ENCODE measurements at regions not wholly inside any gene's neighbourhood (a gene's known extent, or its start where the extent isn't known, plus 50 kb on each side); places are given as distances from the start of the nearest gene placed in this dataset.

DNA sequence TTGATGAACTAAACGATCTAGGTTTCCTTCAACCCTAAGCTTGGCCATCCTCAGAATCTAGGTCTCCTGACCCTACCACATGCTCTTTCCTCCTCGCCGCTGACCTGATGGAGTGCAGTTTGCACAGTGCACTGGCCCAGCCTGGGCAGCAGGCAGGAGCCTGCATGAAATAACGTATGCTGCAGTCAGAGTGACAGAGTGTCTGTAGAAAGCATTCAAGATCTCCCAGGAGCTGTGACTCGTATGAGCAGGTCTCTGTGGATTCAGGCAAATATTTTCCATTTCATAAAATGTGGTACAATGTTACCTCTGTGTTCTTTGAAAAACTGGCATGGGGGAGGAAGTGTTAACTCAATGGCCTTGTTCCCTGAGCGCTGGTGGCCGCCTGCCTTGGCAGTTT lies 441.8 kb downstream of the RPS24 start:
- no peaks in the 10 kb centered on the region for H3K9me3 Mint-ChIP-seq
- H3K4me3 Mint-ChIP-seq = no peak overlapping the region
- no peaks in the 10 kb centered on the region for H3K36me3 Mint-ChIP-seq
- DNase-seq = no peak
- POLR2A ChIA-PET = no interaction called here
- H3K27ac Mint-ChIP-seq = no peak overlapping the region
- H3K27me3 Mint-ChIP-seq = peaks cover 6% of the 10 kb centered on the region
- ATAC-seq (ENCODE audit: low read depth) = no peak
- peaks cover 8% of the 10 kb centered on the region for H3K4me1 Mint-ChIP-seq

GRCh38 chr10:78476156-78476555 lies 442.5 kb downstream of the RPS24 start:
- Mint-ChIP-seq H3K9me3 (no peaks in the 10 kb centered on the region), H3K27ac (no peak overlapping the region), H3K4me1 (peaks cover 2% of the 10 kb centered on the region), H3K36me3 (no peaks in the 10 kb centered on the region), H3K27me3 (peaks cover 6% of the 10 kb centered on the region), H3K4me3 (no peak overlapping the region)
- POLR2A ChIA-PET = no interaction called here
- ATAC-seq (ENCODE audit: low read depth) = no peak
- no peak for DNase-seq

DNA sequence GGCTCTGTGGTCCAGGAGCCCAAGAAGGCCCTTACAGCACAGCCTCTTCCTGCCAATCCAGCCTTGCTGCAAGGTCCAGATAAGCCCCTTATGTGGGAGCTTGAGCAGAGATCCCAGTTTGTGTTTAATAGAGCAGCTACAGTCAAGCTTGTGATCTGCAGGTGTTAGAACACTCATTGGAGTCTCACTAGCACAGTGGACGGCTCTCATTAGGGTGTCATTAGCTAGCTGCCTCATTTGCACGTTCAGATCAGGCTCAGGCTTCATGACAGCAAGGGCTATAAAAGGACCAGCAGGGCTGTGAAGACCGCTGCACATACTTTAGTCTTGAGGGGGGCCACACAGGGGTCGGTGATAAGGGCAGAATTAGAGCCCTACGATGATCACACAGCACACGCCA lies 443.2 kb downstream of the RPS24 start:
- DNase-seq = no peak
- no peaks in the 10 kb centered on the region for H3K4me1 Mint-ChIP-seq
- no peak overlapping the region for H3K4me3 Mint-ChIP-seq
- no peaks in the 10 kb centered on the region for H3K9me3 Mint-ChIP-seq
- no peaks in the 10 kb centered on the region for H3K36me3 Mint-ChIP-seq
- H3K27me3 Mint-ChIP-seq = peaks cover 6% of the 10 kb centered on the region
- no peak for ATAC-seq (ENCODE audit: low read depth)
- POLR2A ChIA-PET = no interaction called here
- H3K27ac Mint-ChIP-seq = no peak overlapping the region

DNA sequence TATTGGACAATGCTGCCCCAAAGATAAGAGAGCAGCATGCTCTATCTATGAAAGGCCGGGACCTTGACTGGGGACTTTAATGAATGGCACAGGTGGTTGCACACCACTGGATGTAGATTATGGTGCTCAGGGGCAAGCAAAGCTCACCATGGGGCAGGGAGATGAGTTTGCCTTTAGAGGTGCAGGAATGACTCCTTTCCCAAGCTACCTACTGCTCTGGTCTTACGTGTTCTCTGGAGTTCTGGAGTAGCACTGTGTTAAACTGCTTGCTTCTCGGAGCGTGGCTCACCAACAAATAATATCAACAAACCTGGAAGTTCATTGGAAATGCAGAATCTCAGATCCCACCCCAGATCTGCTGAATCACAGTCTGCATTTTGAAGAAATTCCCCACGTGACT lies 445.3 kb downstream of the RPS24 start:
- Mint-ChIP-seq H3K4me3 (no peak overlapping the region), H3K36me3 (no peaks in the 10 kb centered on the region), H3K4me1 (no peaks in the 10 kb centered on the region), H3K27me3 (peaks cover 19% of the 10 kb centered on the region), H3K27ac (no peak overlapping the region), H3K9me3 (no peaks in the 10 kb centered on the region)
- POLR2A ChIA-PET = no interaction called here
- ATAC-seq (ENCODE audit: low read depth) = no peak
- DNase-seq = no peak

- POLR2A ChIA-PET = no interaction called here
- Mint-ChIP-seq H3K36me3 (no peaks in the 10 kb centered on the region), H3K27me3 (peaks cover 21% of the 10 kb centered on the region), H3K4me3 (no peak overlapping the region), H3K4me1 (no peaks in the 10 kb centered on the region), H3K27ac (no peak overlapping the region), H3K9me3 (no peaks in the 10 kb centered on the region)
- no peak for DNase-seq
- ATAC-seq (ENCODE audit: low read depth) = no peak
Observed at GRCh38 chr10:78479467-78479866, 445.8 kb downstream of the RPS24 start.

DNA sequence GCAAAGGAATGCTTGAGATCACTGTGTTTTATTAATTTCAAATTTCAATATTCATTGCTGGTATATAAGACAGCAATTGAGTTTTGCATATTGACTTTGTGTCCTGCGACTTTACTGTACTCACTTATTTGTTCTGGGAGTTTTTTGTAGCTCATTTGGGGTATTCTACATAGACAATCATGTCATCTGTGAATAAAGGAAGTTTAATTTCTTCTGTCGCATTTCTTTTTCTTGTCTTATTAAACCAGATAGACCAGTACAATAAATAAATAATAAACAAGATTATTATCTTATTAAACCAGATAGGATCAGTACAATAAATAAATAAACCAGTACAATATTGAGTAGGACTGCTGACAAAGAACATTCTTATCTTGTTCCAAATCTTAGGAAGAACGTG lies 448.2 kb downstream of the RPS24 start:
- Mint-ChIP-seq H3K36me3 (no peaks in the 10 kb centered on the region), H3K27me3 (peaks cover 21% of the 10 kb centered on the region), H3K4me1 (no peaks in the 10 kb centered on the region), H3K9me3 (no peaks in the 10 kb centered on the region), H3K27ac (no peak overlapping the region), H3K4me3 (no peak overlapping the region)
- POLR2A ChIA-PET = no interaction called here
- DNase-seq (no peak), ATAC-seq (ENCODE audit: low read depth) (no peak)

DNA sequence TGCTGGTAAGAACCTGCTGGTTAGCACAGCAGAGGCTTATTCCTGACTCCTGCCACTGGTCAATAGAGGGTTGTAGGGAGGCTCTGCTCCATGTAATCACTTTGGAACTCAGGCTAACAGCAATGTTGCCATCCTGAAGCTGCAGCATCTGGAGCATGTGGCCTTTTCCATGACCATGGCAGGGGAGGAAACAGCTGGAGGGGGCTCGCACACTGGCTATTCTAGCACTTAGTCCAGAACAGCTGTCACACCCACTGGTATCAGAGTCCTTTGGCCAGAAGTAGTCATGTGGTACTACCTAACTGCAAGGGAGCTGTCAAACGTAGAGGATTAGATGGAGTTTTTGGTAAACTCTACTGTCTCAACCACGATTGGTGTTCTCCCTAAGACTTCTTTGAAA lies 450.0 kb downstream of the RPS24 start:
- no peak overlapping the region for H3K27ac Mint-ChIP-seq
- no peaks in the 10 kb centered on the region for H3K36me3 Mint-ChIP-seq
- POLR2A ChIA-PET = no interaction called here
- no peaks in the 10 kb centered on the region for H3K9me3 Mint-ChIP-seq
- H3K4me3 Mint-ChIP-seq = no peak overlapping the region
- DNase-seq (no peak), ATAC-seq (ENCODE audit: low read depth) (no peak)
- no peaks in the 10 kb centered on the region for H3K4me1 Mint-ChIP-seq
- peaks cover 26% of the 10 kb centered on the region for H3K27me3 Mint-ChIP-seq

DNA sequence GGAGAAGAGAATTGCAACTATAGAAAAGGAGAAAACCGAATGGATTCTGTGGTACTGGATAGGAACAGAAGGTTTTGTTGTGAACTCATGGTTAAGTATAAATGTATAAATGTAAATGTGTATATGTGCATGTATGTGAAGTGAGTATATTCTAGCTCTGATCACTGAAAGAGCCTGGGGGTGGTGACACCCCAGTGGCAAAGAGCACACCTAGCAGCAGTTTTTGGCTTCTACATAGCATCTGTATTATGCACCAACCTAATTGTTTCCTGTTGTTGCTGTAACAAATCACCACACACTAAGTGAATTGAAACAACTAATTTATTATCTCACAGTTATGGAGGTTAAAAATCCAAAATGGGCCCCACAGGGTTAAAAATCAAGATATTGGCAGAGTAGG lies 455.4 kb downstream of the RPS24 start:
- H3K27ac Mint-ChIP-seq = no peak overlapping the region
- no peaks in the 10 kb centered on the region for H3K36me3 Mint-ChIP-seq
- peaks cover 6% of the 10 kb centered on the region for H3K4me1 Mint-ChIP-seq
- peaks cover 5% of the 10 kb centered on the region for H3K9me3 Mint-ChIP-seq
- POLR2A ChIA-PET = no interaction called here
- peaks cover 36% of the 10 kb centered on the region for H3K27me3 Mint-ChIP-seq
- no peak for DNase-seq
- no peak for ATAC-seq (ENCODE audit: low read depth)
- no peak overlapping the region for H3K4me3 Mint-ChIP-seq

DNA sequence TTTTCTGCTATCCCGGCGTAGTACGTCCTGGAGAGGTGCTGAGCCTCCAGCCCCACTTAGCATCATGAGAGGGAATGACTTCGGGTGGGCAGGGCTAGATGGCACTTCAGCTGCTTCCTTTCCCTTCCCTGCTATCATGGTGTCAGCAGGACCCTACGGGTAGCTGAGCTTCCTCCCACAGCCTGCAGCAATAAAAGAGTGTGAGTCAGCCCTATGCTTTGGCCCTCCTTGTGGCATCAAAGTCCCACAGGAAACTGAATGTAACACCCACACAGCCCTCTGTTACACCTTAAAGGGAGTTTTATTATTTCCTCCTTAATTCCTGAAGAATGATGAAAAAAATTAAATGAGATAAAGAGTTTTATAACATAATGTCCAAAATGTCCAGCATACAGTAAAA lies 458.1 kb downstream of the RPS24 start:
- DNase-seq (no peak), ATAC-seq (ENCODE audit: low read depth) (peak; percentile 52)
- Mint-ChIP-seq H3K27ac (no peak overlapping the region), H3K36me3 (no peaks in the 10 kb centered on the region), H3K4me3 (no peak overlapping the region), H3K4me1 (peaks cover 6% of the 10 kb centered on the region), H3K9me3 (peaks cover 5% of the 10 kb centered on the region), H3K27me3 (peaks cover 38% of the 10 kb centered on the region)
- POLR2A ChIA-PET = interaction anchor here (0.6 kb wide), 1 partner anchor 167 kb away, joined by 3 read pairs; no protein-coding TSS in a partner anchor

GRCh38 chr10:78492424-78492823 lies 458.8 kb downstream of the RPS24 start:
- POLR2A ChIA-PET = no interaction called here
- Mint-ChIP-seq H3K36me3 (no peaks in the 10 kb centered on the region), H3K27ac (no peak overlapping the region), H3K9me3 (peaks cover 5% of the 10 kb centered on the region), H3K4me3 (no peak overlapping the region), H3K4me1 (peaks cover 6% of the 10 kb centered on the region), H3K27me3 (peaks cover 37% of the 10 kb centered on the region)
- ATAC-seq (ENCODE audit: low read depth) (no peak), DNase-seq (no peak)

DNA sequence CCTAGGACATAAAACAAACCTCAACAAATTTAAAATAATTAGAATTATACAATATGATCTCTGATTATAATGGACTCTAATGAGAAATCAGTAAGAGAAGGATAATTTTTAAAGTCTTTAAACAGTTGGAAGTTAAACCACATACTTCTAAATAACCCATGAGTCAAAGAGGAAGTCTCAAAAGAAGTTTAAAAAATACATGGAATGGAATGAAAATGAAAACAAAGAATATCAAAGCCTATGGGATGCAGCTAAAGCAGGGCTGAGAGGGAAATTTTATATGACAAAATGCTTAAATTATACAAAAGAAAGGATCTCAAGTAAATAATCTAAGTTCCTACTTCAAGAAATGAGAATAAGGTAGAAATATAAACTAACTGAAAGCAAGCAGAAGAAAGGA lies 460.5 kb downstream of the RPS24 start:
- Mint-ChIP-seq H3K4me3 (no peak overlapping the region), H3K9me3 (peaks cover 4% of the 10 kb centered on the region), H3K27me3 (peaks cover 45% of the 10 kb centered on the region), H3K36me3 (no peaks in the 10 kb centered on the region), H3K27ac (no peak overlapping the region), H3K4me1 (peaks cover 6% of the 10 kb centered on the region)
- ATAC-seq (ENCODE audit: low read depth) (no peak), DNase-seq (no peak)
- POLR2A ChIA-PET = no interaction called here

GRCh38 chr10:78502210-78502936 lies 468.7 kb downstream of the RPS24 start:
- Mint-ChIP-seq H3K9me3 (no peaks in the 10 kb centered on the region), H3K36me3 (no peaks in the 10 kb centered on the region), H3K27me3 (peaks cover 16% of the 10 kb centered on the region), H3K27ac (no peak overlapping the region), H3K4me3 (no peak overlapping the region), H3K4me1 (peaks cover 4% of the 10 kb centered on the region)
- DNase-seq (no peak), ATAC-seq (ENCODE audit: low read depth) (no peak)
- POLR2A ChIA-PET = no interaction called here

DNA sequence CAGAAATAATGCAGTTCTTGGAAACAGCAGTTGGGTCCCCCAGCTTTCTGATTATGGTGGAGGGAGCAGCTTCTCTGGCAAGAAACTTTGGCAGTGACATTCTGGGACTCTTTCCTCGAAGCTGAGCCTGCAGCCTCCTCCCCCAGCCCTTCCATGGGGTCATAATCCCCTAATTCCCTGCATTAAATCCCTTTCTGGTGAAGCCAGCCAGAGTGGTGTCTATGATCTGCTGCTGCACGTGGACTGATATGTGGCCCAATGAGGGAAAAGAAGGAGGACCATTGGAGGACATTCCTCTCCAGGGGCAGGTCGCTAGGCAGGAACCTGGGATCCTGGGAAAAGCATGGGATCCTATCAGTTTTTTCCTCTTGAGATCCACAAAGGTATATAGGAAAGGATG lies 470.5 kb downstream of the RPS24 start:
- H3K4me1 Mint-ChIP-seq = peaks cover 4% of the 10 kb centered on the region
- H3K36me3 Mint-ChIP-seq = no peaks in the 10 kb centered on the region
- H3K9me3 Mint-ChIP-seq = no peaks in the 10 kb centered on the region
- H3K4me3 Mint-ChIP-seq = no peak overlapping the region
- no peak overlapping the region for H3K27ac Mint-ChIP-seq
- ATAC-seq (ENCODE audit: low read depth) (no peak), DNase-seq (no peak)
- POLR2A ChIA-PET = no interaction called here
- peaks cover 5% of the 10 kb centered on the region for H3K27me3 Mint-ChIP-seq

DNA sequence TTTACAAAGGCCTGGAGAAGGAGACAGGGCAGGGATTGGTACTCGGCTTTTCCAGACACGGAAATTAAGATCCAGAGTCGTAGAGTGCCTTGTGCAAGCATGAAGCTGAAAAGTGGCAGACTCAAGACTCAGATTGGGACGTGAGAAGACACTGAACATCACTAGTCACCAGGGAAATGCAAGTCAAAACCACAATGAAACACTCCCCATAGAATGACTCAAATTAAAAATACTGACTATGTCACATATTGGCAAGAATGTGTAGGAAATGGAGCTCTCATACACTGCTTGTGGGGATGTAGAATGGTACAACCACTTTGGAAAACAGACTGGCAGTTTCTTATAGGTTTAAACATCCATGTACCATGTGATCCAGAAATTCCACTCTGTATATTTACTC lies 472.0 kb downstream of the RPS24 start:
- Mint-ChIP-seq H3K36me3 (no peaks in the 10 kb centered on the region), H3K4me3 (no peak overlapping the region), H3K27ac (no peak overlapping the region), H3K27me3 (peaks cover 6% of the 10 kb centered on the region), H3K9me3 (no peaks in the 10 kb centered on the region), H3K4me1 (peaks cover 4% of the 10 kb centered on the region)
- POLR2A ChIA-PET = no interaction called here
- ATAC-seq (ENCODE audit: low read depth) (no peak), DNase-seq (no peak)

GRCh38 chr10:78506614-78507013 lies 473.0 kb downstream of the RPS24 start:
- H3K27me3 Mint-ChIP-seq = peaks cover 6% of the 10 kb centered on the region
- ATAC-seq (ENCODE audit: low read depth) = no peak
- POLR2A ChIA-PET = no interaction called here

More at GRCh38 chr10:78506614-78507013, 473.0 kb downstream of the RPS24 start:
- H3K36me3 Mint-ChIP-seq = no peaks in the 10 kb centered on the region
- peaks cover 4% of the 10 kb centered on the region for H3K4me1 Mint-ChIP-seq
- no peak overlapping the region for H3K4me3 Mint-ChIP-seq
- DNase-seq = no peak
- no peak overlapping the region for H3K27ac Mint-ChIP-seq
- H3K9me3 Mint-ChIP-seq = no peaks in the 10 kb centered on the region
